C4-2B (cell line): ENCODE measurements at regions not wholly inside any gene's neighbourhood (a gene's known extent, or its start where the extent isn't known, plus 50 kb on each side); places are given as distances from the start of the nearest gene placed in this dataset.

Experiments used
- H3K27ac ChIP-seq: fragments of 450-650 bp; 2 replicates; pipeline ENCODE4 v1.5.1; 2017
- ZFX ChIP-seq: fragments of 450-650 bp; IDR thresholded peaks from 2 replicates; pipeline ENCODE4 v1.6.1; 2017
- TF ChIP-seq, protein P1 (sequence below): fragments of 450-650 bp; conservative IDR thresholded peaks from 2 replicates; pipeline ENCODE4 v1.5.1; 2017; ENCODE audit warnings: mild to moderate bottlenecking

DNA sequence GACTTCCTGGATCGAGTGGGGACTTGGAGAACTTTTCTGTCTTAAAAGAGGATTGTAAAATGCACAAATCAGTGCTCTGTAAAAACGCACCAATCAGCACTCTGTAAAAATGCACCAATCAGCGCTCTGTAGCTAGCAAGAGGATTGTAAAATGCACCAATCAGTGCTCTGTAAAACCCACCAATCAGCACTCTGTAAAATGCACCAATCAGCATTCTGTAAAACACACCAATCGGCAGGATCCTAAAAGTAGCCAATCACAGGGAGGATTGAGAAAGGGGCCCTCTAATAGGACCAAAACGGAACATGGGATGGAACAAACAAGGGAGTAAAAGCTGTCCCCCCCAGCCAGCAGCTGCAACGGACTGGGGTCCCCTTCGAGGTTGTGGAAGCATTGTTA, 587.4 kb upstream of the ALCAM start:
- no peak overlapping the region for H3K27ac ChIP-seq
- TF ChIP-seq ZFX, result no peak
- TF ChIP-seq, protein P1, sequence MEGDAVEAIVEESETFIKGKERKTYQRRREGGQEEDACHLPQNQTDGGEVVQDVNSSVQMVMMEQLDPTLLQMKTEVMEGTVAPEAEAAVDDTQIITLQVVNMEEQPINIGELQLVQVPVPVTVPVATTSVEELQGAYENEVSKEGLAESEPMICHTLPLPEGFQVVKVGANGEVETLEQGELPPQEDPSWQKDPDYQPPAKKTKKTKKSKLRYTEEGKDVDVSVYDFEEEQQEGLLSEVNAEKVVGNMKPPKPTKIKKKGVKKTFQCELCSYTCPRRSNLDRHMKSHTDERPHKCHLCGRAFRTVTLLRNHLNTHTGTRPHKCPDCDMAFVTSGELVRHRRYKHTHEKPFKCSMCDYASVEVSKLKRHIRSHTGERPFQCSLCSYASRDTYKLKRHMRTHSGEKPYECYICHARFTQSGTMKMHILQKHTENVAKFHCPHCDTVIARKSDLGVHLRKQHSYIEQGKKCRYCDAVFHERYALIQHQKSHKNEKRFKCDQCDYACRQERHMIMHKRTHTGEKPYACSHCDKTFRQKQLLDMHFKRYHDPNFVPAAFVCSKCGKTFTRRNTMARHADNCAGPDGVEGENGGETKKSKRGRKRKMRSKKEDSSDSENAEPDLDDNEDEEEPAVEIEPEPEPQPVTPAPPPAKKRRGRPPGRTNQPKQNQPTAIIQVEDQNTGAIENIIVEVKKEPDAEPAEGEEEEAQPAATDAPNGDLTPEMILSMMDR, result no peak

DNA sequence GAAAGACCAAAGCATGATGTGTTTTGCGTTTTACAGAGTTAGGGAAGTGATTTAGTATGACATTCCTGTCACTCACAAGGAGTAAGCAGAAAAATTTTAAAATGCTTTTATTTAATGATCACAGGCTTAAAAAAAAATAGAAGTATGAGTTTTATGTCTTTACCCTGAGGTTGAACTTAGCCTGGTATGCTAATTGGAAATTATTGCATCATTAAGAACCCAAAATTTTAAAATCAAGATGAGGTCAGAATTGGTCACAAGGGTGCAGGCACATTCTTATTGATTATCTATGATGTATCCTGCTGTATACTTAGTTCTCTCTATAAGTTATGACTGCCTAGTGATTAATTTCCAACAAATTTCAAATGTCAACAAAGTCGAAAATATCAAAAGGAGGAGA, 585.6 kb upstream of the ALCAM start:
- H3K27ac ChIP-seq, result no peak overlapping the region
- no peak for TF ChIP-seq ZFX
- TF ChIP-seq, protein P1, result no peak

DNA sequence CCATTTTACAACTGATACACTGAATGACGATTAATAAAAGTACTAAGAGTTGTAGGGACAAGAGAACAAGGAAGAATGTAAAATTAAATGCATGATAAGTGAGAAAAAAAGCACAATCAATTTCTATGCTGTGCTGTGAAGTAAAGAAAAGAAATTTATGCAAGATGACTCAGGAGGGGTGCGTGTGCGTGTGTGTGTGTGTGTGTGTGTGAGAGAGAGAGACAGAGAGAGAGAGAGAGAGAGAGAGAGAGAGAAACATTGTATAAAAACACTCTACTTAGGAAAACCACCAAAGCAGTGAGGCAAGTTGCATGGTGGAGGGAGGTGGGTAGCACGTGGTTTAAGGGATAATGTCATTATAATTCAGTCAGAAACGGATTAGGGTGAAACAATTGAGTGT, 580.8 kb upstream of the ALCAM start:
- TF ChIP-seq, protein P1, result no peak
- no peak for TF ChIP-seq ZFX

DNA sequence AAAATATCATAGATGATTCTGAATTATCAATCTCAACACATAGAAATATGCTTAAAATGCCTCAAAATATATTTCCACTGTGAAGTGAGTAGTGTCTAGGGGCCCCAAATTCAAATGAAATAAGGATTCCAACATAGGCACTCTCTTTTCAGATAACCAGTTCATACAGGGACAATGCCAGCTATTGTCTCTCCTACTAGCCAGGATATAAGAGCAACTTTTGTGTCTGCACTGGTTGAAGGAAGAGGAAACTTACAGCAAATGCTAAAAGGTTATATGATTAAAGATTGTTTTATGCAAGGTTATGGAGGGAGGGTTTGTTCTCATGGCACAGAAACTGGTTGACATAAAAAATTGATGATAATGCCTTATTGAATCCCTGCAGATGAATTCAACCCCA, 579.4 kb upstream of the ALCAM start:
- no peak overlapping the region for H3K27ac ChIP-seq
- TF ChIP-seq ZFX, result no peak
- TF ChIP-seq, protein P1, result no peak

More for the DNA sequence above, 580.8 kb upstream of the ALCAM start:
- no peak overlapping the region for H3K27ac ChIP-seq

DNA sequence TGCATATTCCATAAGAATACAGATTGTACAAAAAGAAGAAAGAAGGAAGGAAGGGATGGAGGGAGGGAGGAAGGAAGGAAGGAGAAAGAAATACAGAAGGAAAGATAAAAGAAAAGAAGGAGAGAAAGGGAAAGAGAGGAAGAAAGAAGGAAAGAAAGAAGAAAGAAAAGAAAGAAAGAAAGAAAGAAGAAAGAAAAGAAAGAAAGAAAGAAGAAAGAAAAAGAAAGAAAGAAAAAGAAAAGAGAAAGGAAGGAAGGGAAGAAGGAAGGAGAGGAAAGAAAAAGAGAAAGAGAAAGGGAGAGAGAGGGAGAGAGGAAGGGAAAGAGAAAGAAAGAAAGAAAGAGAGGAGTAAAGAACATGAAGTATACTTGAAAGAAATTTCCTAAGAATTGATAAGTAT, 577.9 kb upstream of the ALCAM start:
- TF ChIP-seq, protein P1, result no peak
- H3K27ac ChIP-seq, result no peak overlapping the region

DNA sequence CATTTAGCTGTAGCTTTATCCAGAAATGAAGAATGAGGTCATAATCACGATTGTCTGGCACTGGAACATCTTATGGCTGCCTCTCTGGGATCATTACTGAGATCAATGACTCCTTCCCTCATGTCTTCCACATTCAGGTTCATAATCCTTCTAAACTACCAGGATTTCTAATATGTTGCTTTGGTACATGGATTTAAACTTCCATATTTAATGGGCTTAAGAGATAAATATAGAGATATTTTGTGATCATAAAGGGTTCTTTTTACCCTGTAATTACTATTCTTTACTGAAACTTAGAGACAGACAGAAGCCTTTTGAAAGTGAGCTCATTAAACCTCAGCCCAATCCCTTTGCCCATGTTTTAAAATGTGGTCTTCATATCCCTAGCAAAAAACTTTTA, 575.4 kb upstream of the ALCAM start:
- TF ChIP-seq, protein P1, result no peak
- TF ChIP-seq ZFX, result no peak
- H3K27ac ChIP-seq, result no peak overlapping the region

DNA sequence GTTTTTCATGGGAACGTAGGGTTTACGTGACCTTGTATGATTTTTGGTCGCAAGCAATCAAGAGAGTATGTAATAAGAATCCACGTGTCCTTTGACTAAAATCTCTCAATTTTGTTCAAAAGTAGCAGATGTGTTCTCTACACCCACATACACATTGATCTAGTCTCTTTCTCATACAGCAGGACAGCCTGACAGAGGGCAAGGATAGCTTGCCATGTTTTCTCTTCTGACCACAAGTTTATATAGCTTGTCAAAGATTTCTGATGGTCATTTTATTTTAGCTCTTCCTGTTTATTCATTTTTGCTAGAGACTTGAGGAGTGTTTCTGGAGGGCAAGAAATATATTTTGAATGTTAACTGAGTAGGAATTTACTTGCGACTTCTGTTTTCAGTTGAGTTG, 570.2 kb upstream of the ALCAM start:
- TF ChIP-seq, protein P1, result no peak
- TF ChIP-seq ZFX, result no peak
- H3K27ac ChIP-seq, result no peak overlapping the region
